GM12872 (cell line): ENCODE measurements at regions not wholly inside any gene's neighbourhood (a gene's known extent, or its start where the extent isn't known, plus 50 kb on each side); places are given as distances from the start of the nearest gene placed in this dataset.

Source experiments
- TF ChIP-seq, protein P1 (sequence below): IDR thresholded peaks from 3 replicates; pipeline ENCODE4 v1.5.1; 2011; ENCODE audit warnings: low read depth, mild to moderate bottlenecking, low read length, moderate library complexity; ENCODE audit not compliant: insufficient read depth

DNA sequence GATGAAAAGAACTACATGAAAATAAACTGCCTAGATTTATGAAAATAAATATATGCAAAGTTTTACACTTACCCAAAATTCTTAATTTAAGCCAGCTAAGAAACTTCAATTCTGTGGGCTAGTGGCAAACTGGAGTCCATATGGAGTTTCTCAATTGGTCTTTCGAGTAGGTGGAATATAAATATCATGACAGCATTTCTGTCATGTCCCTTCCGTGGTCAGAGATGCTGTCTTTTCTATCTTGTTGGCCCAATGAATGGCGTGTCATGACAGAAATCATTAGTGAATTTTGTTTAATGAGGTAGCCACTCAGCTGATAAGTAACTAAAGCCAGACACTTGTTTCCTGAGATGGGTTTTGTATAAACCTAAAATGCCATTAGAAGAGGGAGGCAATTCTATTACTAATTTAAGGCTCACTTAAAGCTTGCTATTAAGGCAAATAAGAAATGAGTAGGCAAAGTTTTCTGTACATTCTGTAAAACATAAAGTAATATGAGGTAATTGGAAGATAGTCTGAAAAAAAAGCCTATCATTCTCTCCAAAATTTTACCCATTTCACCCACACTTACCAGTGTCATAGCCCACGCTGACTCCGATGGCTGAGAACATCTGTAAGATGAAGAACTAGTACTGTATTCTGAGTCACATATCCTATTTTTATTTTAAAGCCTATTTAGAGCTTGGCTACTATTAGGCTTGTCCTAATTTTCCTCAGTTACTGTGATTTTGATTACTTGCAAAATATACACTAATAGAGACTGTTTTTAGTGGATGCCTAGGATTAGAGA lies 419.3 kb upstream of the MEF2C start:
- TF ChIP-seq, protein P1, sequence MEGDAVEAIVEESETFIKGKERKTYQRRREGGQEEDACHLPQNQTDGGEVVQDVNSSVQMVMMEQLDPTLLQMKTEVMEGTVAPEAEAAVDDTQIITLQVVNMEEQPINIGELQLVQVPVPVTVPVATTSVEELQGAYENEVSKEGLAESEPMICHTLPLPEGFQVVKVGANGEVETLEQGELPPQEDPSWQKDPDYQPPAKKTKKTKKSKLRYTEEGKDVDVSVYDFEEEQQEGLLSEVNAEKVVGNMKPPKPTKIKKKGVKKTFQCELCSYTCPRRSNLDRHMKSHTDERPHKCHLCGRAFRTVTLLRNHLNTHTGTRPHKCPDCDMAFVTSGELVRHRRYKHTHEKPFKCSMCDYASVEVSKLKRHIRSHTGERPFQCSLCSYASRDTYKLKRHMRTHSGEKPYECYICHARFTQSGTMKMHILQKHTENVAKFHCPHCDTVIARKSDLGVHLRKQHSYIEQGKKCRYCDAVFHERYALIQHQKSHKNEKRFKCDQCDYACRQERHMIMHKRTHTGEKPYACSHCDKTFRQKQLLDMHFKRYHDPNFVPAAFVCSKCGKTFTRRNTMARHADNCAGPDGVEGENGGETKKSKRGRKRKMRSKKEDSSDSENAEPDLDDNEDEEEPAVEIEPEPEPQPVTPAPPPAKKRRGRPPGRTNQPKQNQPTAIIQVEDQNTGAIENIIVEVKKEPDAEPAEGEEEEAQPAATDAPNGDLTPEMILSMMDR, result no peak

- TF ChIP-seq, protein P1, result no peak
Observed at GRCh38 chr5:89301321-89302025, 418.5 kb upstream of the MEF2C start.

GRCh38 chr5:89300426-89300970 lies 417.5 kb upstream of the MEF2C start:
- TF ChIP-seq, protein P1, result no peak

- TF ChIP-seq, protein P1, result no peak
Observed at GRCh38 chr5:89299998-89300397, 417.0 kb upstream of the MEF2C start.

DNA sequence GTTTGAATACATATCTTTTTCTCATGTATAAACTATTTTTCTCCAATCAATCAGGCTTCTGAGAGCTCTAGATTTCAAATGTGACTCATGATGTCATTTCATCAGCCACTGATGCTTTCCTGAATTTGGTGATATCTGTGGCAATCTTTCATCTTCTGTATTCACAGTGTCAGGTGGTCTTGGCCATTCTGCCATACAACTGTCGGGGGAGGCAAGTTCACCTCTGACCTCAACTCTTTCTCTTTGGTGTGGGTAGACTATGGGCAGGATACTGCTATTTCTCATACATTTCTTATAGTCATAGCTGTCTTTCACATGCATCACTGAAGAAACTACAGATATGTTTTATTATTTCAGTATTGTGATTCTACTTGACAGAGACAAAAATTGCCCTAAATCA lies 414.1 kb upstream of the MEF2C start:
- TF ChIP-seq, protein P1, result no peak

- TF ChIP-seq, protein P1, result no peak
Observed at GRCh38 chr5:89293810-89294209, 410.8 kb upstream of the MEF2C start.

DNA sequence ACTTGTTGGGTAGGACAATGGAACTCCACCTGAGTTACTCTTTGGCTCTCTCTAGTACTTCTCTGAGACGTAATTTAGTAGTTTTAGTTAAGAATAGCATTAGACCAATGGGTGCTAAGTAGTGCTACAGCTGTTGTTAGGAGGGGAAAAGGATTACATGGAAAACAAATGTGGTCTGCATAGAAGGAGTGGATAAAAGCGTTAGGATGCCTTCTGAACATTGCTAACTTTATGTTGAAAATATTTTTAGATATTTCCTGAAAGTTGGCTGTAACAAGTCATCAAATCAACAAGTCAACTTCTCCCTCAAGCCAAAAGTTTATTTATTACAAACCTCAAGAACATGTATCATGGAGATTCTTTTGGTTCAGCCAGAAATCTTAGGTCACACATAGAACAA lies 409.5 kb upstream of the MEF2C start:
- TF ChIP-seq, protein P1, result no peak
